ENCODE measurements at regions not wholly inside any gene's neighbourhood (a gene's known extent, or its start where the extent isn't known, plus 50 kb on each side); places are given as distances from the start of the nearest gene placed in this dataset.

GRCh38 chr2:60614319-60614718 is 60.9 kb upstream of the BCL11A start:
- TF ChIP-seq CTCF (IDR thresholded peaks at IDR 0.05), result no peak
- TF ChIP-seq POLR2A (IDR thresholded peaks at IDR 0.05), result no peak

Measured in upper lobe of left lung (tissue), 4 donors.